HCT116 (cell line): ENCODE measurements at regions not wholly inside any gene's neighbourhood (a gene's known extent, or its start where the extent isn't known, plus 50 kb on each side); places are given as distances from the start of the nearest gene placed in this dataset.

Experiments used
- ATAC-seq: fragments of 200-7000 bp; cut with Tn5 transposase; 2 replicates; pipeline ENCODE4 v1.9.1; 2020; ENCODE audit warnings: mild to moderate bottlenecking, moderate library complexity
- BruUV-seq: library from RNA; stranded (reverse); fragments of 400-500 nt; replicated peaks from 2 replicates; lab custom pipeline; 2021; lab: Mats Ljungman, UMichigan
- CTCF ChIA-PET: fragments of 300-600 bp; sonication (Branson Sonifier 250); formaldehyde crosslinking; loops from one replicate; lab custom pipeline; 2021; ENCODE audit warnings: antibody characterized with exemption; lab: Charles Lee
- POLR2A ChIA-PET: fragments of 300-600, 350-600 bp; sonication (Branson Sonifier 250); formaldehyde crosslinking; loops from one replicate; lab custom pipeline; 2021; ENCODE audit warnings: antibody characterized with exemption; lab: Charles Lee
- RAD21 ChIA-PET, 2 experiments: fragments of 300-600 bp; sonication (Branson Sonifier 250); formaldehyde crosslinking; loops; one replicate each; lab custom pipeline; 2023; ENCODE audit warnings: low total read pairs in 2 of 2; ENCODE audit not compliant: uncharacterized antibody in 2 of 2, unreplicated experiment in 2 of 2, low non-redundant PET in 1 of 2; lab: Charles Lee
- DNase-seq: peaks from one replicate; pipeline ENCODE4 v3.0.0-alpha.2; 2010; ENCODE audit warnings: low read depth, low spot score
- H2AFZ ChIP-seq: fragments of 200-600 bp; shearing (Covaris generic), sonication (generic); 2 replicates; pipeline ENCODE4 v1.6.1; 2017; ENCODE audit warnings: low read depth, mixed run types, mixed read lengths, antibody characterized with exemption, low read length; ENCODE audit not compliant: poor library complexity, severe bottlenecking
- H3K27ac ChIP-seq: 2 replicates; pipeline ENCODE4 v1.5.1; 2012; ENCODE audit warnings: low read depth, low read length
- H3K27me3 ChIP-seq: fragments of 200-600 bp; sonication (generic); 2 replicates; pipeline ENCODE4 v1.6.1; 2016; ENCODE audit warnings: mixed run types, low read length, mixed read lengths; ENCODE audit not compliant: insufficient read depth
- H3K36me3 ChIP-seq, 2 experiments: fragments of 200-500 bp in 1 of 2; fragments of 200-600 bp in 1 of 2; sonication (Bioruptor generic) in 1 of 2; sonication (generic) in 1 of 2; 2 replicates each; pipeline versions ENCODE4 v1.5.1 to v1.6.1; 2014 to 2016; ENCODE audit warnings: low read length in 2 of 2, inconsistent platforms in 1 of 2, mixed read lengths in 1 of 2, mixed run types in 1 of 2; ENCODE audit not compliant: insufficient read depth in 2 of 2, control insufficient read depth in 1 of 2
- H3K4me1 ChIP-seq, 2 experiments: fragments of 200-600 bp in 1 of 2; sonication (generic) in 1 of 2; 2 replicates each; pipeline versions ENCODE4 v1.5.1 to v1.6.1; 2012 to 2017; ENCODE audit warnings: low read length in 2 of 2, inconsistent platforms in 1 of 2, mild to moderate bottlenecking in 1 of 2, mixed read lengths in 1 of 2, mixed run types in 1 of 2, moderate library complexity in 1 of 2; ENCODE audit not compliant: insufficient read depth in 2 of 2, control insufficient read depth in 1 of 2
- H3K4me2 ChIP-seq: fragments of 200-600 bp; sonication (generic); 2 replicates; pipeline ENCODE4 v1.6.1; 2017; ENCODE audit warnings: mixed run types, low read length, mixed read lengths
- H3K4me3 ChIP-seq, 2 experiments: fragments of 200-600 bp in 1 of 2; sonication (generic) in 1 of 2; replicated peaks in 1 of 2; 2 replicates each; pipeline ENCODE4 v1.5.1; 2011 to 2016; ENCODE audit warnings: low read length in 2 of 2, control low read depth in 1 of 2, low read depth in 1 of 2, mild to moderate bottlenecking in 1 of 2, mixed read lengths in 1 of 2, mixed run types in 1 of 2
- H3K79me2 ChIP-seq: fragments of 200-600 bp; sonication (generic); 2 replicates; pipeline ENCODE4 v1.6.1; 2017; ENCODE audit warnings: mild to moderate bottlenecking, mixed run types, low read length, moderate library complexity, mixed read lengths; ENCODE audit not compliant: insufficient read depth
- H3K9ac ChIP-seq: fragments of 200-600 bp; sonication (generic); 2 replicates; pipeline ENCODE4 v1.6.1; 2016; ENCODE audit warnings: low read length, mixed read lengths
- H3K9me2 ChIP-seq: fragments of 200-600 bp; sonication (generic), shearing (Covaris generic); 2 replicates; pipeline ENCODE4 v1.6.1; 2017; ENCODE audit warnings: mixed run types, mild to moderate bottlenecking, moderate library complexity; ENCODE audit not compliant: insufficient read depth
- H3K9me3 ChIP-seq, 2 experiments: fragments of 200-500 bp in 1 of 2; fragments of 200-600 bp in 1 of 2; sonication (Bioruptor generic) in 1 of 2; sonication (generic) in 1 of 2; 2 replicates each; pipeline ENCODE4 v1.6.1; 2014 to 2017; ENCODE audit warnings: low read length in 2 of 2, mixed read lengths in 2 of 2, inconsistent platforms in 1 of 2, low read depth in 1 of 2, mild to moderate bottlenecking in 1 of 2, mixed run types in 1 of 2, moderate library complexity in 1 of 2; ENCODE audit not compliant: control insufficient read depth in 1 of 2, insufficient read depth in 1 of 2
- H4K20me1 ChIP-seq: fragments of 200-600 bp; sonication (generic), shearing (Covaris generic); 2 replicates; pipeline ENCODE4 v1.6.1; 2017; ENCODE audit warnings: mixed run types, mild to moderate bottlenecking, moderate library complexity; ENCODE audit not compliant: insufficient read depth
- CTCF ChIP-seq, 3 experiments: fragments of 200-600 bp in 1 of 3; sonication (generic) in 1 of 3; IDR thresholded peaks in 2 of 3; conservative IDR thresholded peaks in 1 of 3; 2 replicates each; pipeline ENCODE4 v1.5.1; 2012 to 2017; ENCODE audit warnings: low read depth in 2 of 3, low read length in 2 of 3, antibody characterized with exemption in 1 of 3, borderline replicate concordance in 1 of 3, control low read depth in 1 of 3, mild to moderate bottlenecking in 1 of 3, mixed read lengths in 1 of 3, mixed run types in 1 of 3, moderate library complexity in 1 of 3; ENCODE audit not compliant: insufficient read depth in 1 of 3
- ELF1 ChIP-seq: IDR thresholded peaks from 2 replicates; pipeline ENCODE4 v1.6.1; 2012; ENCODE audit warnings: low read depth, borderline replicate concordance
- MAX ChIP-seq: IDR thresholded peaks from 2 replicates; pipeline ENCODE4 v1.6.1; 2012
- RAD21 ChIP-seq: IDR thresholded peaks from 2 replicates; pipeline ENCODE4 v1.6.1; 2012; ENCODE audit warnings: low read depth, mild to moderate bottlenecking
- SP1 ChIP-seq: IDR thresholded peaks from 2 replicates; pipeline ENCODE4 v1.6.1; 2012; ENCODE audit warnings: low read depth
- SRF ChIP-seq: IDR thresholded peaks from 2 replicates; pipeline ENCODE4 v1.6.1; 2012; ENCODE audit warnings: low read depth
- ZFX ChIP-seq: fragments of 450-650 bp; IDR thresholded peaks from 2 replicates; pipeline ENCODE4 v1.6.1; 2017
- ZNF274 ChIP-seq: fragments of 200-500 bp; sonication (Bioruptor generic); IDR thresholded peaks from 2 replicates; pipeline ENCODE4 v1.6.1; 2014; ENCODE audit warnings: mild to moderate bottlenecking, low read depth, low read length, inconsistent platforms
- intact Hi-C: fragments of 100-400 bp; cut with micrococcal nuclease; formaldehyde crosslinking; loops from 2 replicates; pipeline ENCODE4 v1.10.0; 2022

GRCh38 chr6:105833959-105834947 lies 251.9 kb upstream of the PRDM1 start:
- no peak overlapping the region for H3K27ac ChIP-seq
- H3K27me3 ChIP-seq: no peaks in the 10 kb centered on the region
- DNase-seq: no peak
- no peak for ATAC-seq
- POLR2A ChIA-PET: no interaction called here
- no peak overlapping the region for H3K9ac ChIP-seq
- H3K36me3 ChIP-seq: no peaks in the 10 kb centered on the region
- no peaks in the 10 kb centered on the region for H3K9me3 ChIP-seq
- CTCF ChIA-PET: interaction anchor here (0.7 to 1.7 kb wide), 3 partner anchors 10 to 403 kb away, joined by 3 to 13 read pairs (median 4); no protein-coding TSS in a partner anchor
- BruUV-seq: no TSS peak
- H3K79me2 ChIP-seq: no peaks in the 10 kb centered on the region
- no peaks in the 10 kb centered on the region; the same call in 1 of the 2 replicates for H3K9me2 ChIP-seq
- H3K4me3 ChIP-seq: no peak overlapping the region
- no peaks in the 10 kb centered on the region for H3K4me1 ChIP-seq
- no peaks in the 10 kb centered on the region for H4K20me1 ChIP-seq
- H3K4me2 ChIP-seq: no peak overlapping the region
- H2AFZ ChIP-seq: no peak overlapping the region
- intact Hi-C loops: no loop called here
- TF ChIP-seq CTCF (IDR thresholded peaks at IDR 0.05 in 2 of 3, conservative IDR thresholded peaks at IDR 0.05 in 1 of 3; ENCODE audit: borderline replicate concordance in 1 of 3, insufficient read depth in 1 of 3, low read depth in 2 of 3, low read length in 2 of 3) (no peak), SRF (no peak), ZFX (no peak), RAD21 (no peak), MAX (no peak), ZNF274 (no peak), ELF1 (no peak), SP1 (no peak)
- RAD21 ChIA-PET: no interaction called here
